Chondrocyte (in vitro differentiated cells): ENCODE measurements at regions not wholly inside any gene's neighbourhood (a gene's known extent, or its start where the extent isn't known, plus 50 kb on each side); places are given as distances from the start of the nearest gene placed in this dataset.

Source experiments
- DNase-seq: peaks from one replicate; pipeline ENCODE4 v3.0.0; 2021; ENCODE audit warnings: mixed read lengths, low spot score
- H3K27ac Mint-ChIP-seq: one replicate; pipeline ENCODE4 v1.8.0; 2021; ENCODE audit warnings: mild to moderate bottlenecking, moderate library complexity, mixed read lengths; ENCODE audit not compliant: unreplicated experiment
- H3K27me3 Mint-ChIP-seq: 2 replicates; pipeline ENCODE4 v1.8.0; 2021; ENCODE audit warnings: low read depth, mixed read lengths
- H3K36me3 Mint-ChIP-seq: 2 replicates; pipeline ENCODE4 v1.8.0; 2021; ENCODE audit warnings: low read depth, mixed read lengths
- H3K4me1 Mint-ChIP-seq: 2 replicates; pipeline ENCODE4 v1.8.0; 2021; ENCODE audit warnings: low read depth, mild to moderate bottlenecking, mixed read lengths
- H3K4me3 Mint-ChIP-seq: one replicate; pipeline ENCODE4 v1.8.0; 2021; ENCODE audit warnings: mild to moderate bottlenecking, moderate library complexity, mixed read lengths; ENCODE audit not compliant: unreplicated experiment
- H3K9me3 Mint-ChIP-seq: 2 replicates; pipeline ENCODE4 v1.8.0; 2021; ENCODE audit warnings: low read depth, mixed read lengths
- TF ChIP-seq, protein P1 (sequence below): fragments of 200-600 bp; sonication (generic); IDR thresholded peaks from 2 replicates; pipeline ENCODE4 v1.5.0; 2021; ENCODE audit warnings: antibody characterized with exemption, mild to moderate bottlenecking, moderate library complexity

DNA sequence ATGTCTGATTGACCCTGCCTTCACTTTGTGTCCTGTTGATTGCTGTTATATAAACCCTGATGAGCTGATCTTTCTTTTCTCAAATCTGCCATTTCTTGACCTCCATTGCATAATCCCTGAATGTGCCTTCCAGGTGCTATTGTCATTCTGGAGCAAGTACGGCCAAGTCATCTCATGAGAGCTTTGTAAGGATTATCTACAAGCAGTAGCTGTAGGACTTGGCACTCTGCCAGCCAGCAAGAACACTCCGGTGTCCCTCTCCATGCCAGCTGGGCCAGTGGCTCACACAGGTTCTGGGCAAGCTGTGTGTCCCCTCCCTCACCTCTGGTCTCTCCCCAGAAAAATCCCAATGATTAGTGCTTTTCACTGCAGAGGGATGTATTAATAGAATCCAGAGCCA lies 348.1 kb downstream of the FOXO1 start:
- H3K4me1 Mint-ChIP-seq, result peaks cover 10% of the 10 kb centered on the region
- H3K27ac Mint-ChIP-seq, result no peak overlapping the region
- no peaks in the 10 kb centered on the region for H3K27me3 Mint-ChIP-seq
- H3K9me3 Mint-ChIP-seq, result peaks cover 2% of the 10 kb centered on the region
- TF ChIP-seq, protein P1, sequence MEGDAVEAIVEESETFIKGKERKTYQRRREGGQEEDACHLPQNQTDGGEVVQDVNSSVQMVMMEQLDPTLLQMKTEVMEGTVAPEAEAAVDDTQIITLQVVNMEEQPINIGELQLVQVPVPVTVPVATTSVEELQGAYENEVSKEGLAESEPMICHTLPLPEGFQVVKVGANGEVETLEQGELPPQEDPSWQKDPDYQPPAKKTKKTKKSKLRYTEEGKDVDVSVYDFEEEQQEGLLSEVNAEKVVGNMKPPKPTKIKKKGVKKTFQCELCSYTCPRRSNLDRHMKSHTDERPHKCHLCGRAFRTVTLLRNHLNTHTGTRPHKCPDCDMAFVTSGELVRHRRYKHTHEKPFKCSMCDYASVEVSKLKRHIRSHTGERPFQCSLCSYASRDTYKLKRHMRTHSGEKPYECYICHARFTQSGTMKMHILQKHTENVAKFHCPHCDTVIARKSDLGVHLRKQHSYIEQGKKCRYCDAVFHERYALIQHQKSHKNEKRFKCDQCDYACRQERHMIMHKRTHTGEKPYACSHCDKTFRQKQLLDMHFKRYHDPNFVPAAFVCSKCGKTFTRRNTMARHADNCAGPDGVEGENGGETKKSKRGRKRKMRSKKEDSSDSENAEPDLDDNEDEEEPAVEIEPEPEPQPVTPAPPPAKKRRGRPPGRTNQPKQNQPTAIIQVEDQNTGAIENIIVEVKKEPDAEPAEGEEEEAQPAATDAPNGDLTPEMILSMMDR, result no peak
- H3K36me3 Mint-ChIP-seq, result no peaks in the 10 kb centered on the region
- H3K4me3 Mint-ChIP-seq, result no peak overlapping the region
- no peak for DNase-seq

DNA sequence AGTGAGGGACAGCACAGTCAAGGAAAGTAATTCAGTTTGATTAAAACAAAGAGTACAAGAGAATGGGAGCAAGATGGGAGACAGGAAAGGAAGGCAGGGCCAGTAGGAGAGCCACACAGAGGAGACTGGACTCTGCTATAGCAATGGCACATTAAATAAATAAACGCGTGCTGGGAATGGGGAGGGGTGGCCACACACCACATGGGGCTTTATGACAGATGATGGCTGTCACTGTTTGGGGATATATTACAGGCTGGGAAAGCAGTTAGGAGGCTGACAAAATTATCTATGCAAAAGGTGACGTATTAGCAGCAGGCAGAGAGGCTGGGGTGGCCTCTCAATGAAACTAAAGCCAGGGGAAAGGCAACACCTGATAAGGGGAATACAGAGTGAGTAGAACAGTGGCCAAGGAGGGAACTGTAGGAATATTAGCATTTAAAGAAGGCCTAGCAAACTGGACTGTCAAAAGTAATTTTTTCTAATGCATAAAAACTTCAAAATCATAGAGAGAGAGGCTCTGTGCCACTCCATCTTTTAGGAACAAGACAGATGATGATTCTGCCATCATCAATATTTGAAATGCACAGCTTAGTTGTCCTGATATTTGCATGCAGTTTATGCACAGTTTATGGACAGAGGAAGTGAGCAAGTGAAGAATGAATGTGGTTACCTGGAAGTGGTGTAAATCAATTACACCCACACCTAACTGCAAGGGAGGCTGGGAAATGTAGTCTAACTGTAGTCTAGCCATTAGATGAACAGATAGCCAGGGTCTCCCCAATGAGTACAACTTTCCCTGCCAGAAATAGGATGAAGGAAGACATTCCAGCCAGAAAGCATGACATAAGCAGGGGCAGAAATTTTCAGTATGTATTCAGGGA lies 346.5 kb downstream of the FOXO1 start:
- Mint-ChIP-seq H3K4me1 (peaks cover 8% of the 10 kb centered on the region), H3K27me3 (no peaks in the 10 kb centered on the region), H3K27ac (no peak overlapping the region), H3K9me3 (peaks cover 10% of the 10 kb centered on the region), H3K36me3 (no peaks in the 10 kb centered on the region), H3K4me3 (no peak overlapping the region)
- no peak for DNase-seq
- TF ChIP-seq, protein P1, result no peak

- Mint-ChIP-seq H3K36me3 (no peaks in the 10 kb centered on the region), H3K4me1 (peaks cover 14% of the 10 kb centered on the region), H3K4me3 (no peak overlapping the region), H3K27me3 (no peaks in the 10 kb centered on the region), H3K9me3 (peaks cover 13% of the 10 kb centered on the region), H3K27ac (no peak overlapping the region)
- TF ChIP-seq, protein P1, result no peak
- DNase-seq, result no peak
Measured at GRCh38 chr13:40328091-40328490, 338.4 kb downstream of the FOXO1 start.

- H3K4me3 Mint-ChIP-seq, result no peak overlapping the region
- H3K27ac Mint-ChIP-seq, result no peak overlapping the region
- TF ChIP-seq, protein P1, result no peak
- H3K9me3 Mint-ChIP-seq, result peaks cover 4% of the 10 kb centered on the region
- DNase-seq, result no peak
- no peaks in the 10 kb centered on the region for H3K27me3 Mint-ChIP-seq
- H3K36me3 Mint-ChIP-seq, result no peaks in the 10 kb centered on the region
- H3K4me1 Mint-ChIP-seq, result peaks cover 18% of the 10 kb centered on the region
Measured at GRCh38 chr13:40329781-40330485, 336.5 kb downstream of the FOXO1 start.

DNA sequence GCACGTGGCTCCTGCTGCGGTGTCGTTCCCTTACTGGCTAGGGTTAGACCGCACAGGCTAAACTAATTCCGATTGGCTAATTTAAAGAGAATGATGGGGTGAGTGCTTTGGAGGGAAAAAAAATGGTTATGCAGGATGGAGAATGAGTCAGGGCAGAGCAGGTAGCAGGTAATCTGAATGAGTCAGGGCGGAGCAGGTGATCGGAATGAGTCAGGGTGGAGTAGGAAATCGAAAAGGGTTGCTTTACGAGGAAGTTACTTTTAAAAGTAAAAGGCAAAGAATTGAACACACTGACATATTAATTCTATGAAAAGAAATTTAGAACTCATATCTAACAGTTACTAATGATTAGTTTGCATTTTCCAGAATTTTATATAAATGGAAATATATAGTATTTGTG lies 335.5 kb downstream of the FOXO1 start:
- H3K9me3 Mint-ChIP-seq, result no peaks in the 10 kb centered on the region
- H3K27ac Mint-ChIP-seq, result no peak overlapping the region

More for the DNA sequence above, 335.5 kb downstream of the FOXO1 start:
- no peaks in the 10 kb centered on the region for H3K27me3 Mint-ChIP-seq
- no peaks in the 10 kb centered on the region for H3K36me3 Mint-ChIP-seq
- peaks cover 18% of the 10 kb centered on the region for H3K4me1 Mint-ChIP-seq
- no peak overlapping the region for H3K4me3 Mint-ChIP-seq
- DNase-seq, result no peak
- TF ChIP-seq, protein P1, result no peak
